ENCODE measurements at regions not wholly inside any gene's neighbourhood (a gene's known extent, or its start where the extent isn't known, plus 50 kb on each side); places are given as distances from the start of the nearest gene placed in this dataset.
"Not testable (repeated sequence)": the region's sequence is repeated elsewhere in the genome, so short reads cannot be mapped to it uniquely, and the experiment has no call there.

- DNase-seq, result no peak
These were observed 67.6 kb upstream of the IGSF1 start for GRCh38 chrX:131356725-131357124.

GRCh38 chrX:131359611-131360010 lies 70.5 kb upstream of the IGSF1 start:
- DNase-seq, result peak; percentile 13

DNA sequence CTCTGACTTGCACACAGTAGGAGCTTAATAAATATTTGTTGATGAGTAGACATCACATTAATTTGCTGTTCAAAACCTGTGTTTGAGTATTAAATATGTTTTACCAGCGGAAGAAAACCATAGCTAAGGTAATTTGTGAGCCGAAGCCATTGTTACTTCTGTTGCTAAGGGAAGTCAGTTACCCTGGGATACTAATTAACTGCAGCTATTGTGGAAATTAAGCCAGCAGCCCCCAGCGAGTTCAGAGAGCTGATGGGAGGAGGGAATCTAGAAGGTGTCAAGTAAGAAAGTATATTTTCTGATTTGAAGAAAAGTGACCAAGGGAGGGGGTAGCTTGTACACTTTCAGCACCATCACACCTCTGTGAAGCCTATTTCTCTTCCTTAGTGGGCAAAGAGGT lies 76.7 kb upstream of the IGSF1 start:
- DNase-seq, result peak; percentile 1

GRCh38 chrX:131366407-131366806 lies 77.3 kb upstream of the IGSF1 start:
- DNase-seq, result peak; percentile 7

GRCh38 chrX:131388293-131388692 lies 99.2 kb upstream of the IGSF1 start:
- DNase-seq, result no peak

DNA sequence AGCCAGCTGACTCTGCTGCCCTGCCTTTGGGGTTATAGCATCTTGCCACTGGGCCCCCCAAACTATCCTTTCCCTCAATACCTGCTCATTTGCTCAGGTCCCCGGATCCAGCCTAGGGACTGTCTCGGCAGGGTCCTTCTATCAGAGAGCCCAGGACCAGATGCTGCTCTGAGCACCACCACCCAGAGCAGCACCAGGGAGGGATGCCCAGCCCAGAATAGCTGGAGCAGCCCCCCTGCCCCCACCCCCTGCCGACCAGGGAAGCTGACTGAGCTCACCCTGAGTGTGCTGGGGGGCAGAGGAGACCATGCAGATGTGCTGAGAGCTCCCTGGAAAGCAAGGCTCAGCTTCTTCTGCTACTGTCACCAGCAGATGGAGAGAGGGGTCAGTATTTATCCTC lies 103.6 kb upstream of the IGSF1 start:
- no peak for DNase-seq

DNA sequence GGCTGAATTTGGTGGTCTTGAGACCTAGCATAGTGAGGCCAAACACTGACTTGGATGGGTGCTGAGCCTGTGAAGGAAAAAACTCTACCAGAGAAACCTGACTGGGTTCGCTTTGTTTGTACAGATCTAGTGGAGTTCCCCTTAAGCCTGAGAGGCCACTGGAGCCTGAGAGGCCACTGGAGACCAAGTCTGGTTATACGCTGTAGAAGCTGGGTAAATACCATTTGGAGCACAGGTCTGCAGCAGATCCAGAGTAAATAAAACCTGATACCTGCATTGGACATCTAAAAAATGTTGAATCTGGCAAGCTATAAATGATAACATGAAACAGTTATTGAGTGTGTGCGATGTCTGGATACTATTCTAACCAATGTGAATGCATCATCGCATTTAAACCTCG lies 104.3 kb upstream of the IGSF1 start:
- no peak for DNase-seq

DNA sequence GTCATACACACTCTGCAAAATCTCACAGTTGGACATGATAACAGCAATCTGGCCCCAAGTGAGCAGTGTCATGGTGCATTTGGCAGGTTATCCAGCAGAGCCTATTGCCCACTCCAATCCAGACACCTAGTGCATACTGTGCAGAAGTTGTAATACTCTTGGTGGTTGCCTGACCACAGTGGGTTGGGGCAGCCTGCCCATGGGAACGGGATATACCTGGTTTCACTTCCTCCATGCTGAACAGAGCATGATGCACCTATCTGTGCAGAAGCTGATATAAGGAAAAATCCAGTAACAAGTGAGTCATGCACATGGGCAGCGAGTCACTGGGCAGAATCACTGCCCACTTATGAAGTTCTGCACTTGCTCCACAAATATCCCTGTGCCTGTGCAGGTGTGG lies 105.3 kb upstream of the IGSF1 start:
- DNase-seq, result no peak

DNA sequence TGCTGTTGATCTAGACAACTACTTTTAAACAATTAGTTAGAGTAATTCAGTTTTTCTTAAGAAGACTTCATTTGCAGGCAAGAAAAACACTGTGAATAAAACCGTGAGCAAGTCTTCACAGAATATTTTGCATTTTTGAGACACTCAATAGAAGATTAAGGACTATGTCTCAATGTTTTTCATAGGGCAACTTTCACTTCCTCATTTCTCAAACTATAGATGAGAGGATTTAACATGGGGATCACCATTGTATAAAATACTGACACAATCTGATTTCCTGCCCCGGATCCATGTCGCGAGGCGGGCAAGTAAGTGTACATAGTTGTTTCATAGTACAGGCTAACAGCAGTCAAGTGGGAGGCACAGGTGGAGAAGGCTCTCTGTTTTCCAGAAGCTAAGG lies 108.8 kb upstream of the IGSF1 start:
- DNase-seq, result no peak

DNA sequence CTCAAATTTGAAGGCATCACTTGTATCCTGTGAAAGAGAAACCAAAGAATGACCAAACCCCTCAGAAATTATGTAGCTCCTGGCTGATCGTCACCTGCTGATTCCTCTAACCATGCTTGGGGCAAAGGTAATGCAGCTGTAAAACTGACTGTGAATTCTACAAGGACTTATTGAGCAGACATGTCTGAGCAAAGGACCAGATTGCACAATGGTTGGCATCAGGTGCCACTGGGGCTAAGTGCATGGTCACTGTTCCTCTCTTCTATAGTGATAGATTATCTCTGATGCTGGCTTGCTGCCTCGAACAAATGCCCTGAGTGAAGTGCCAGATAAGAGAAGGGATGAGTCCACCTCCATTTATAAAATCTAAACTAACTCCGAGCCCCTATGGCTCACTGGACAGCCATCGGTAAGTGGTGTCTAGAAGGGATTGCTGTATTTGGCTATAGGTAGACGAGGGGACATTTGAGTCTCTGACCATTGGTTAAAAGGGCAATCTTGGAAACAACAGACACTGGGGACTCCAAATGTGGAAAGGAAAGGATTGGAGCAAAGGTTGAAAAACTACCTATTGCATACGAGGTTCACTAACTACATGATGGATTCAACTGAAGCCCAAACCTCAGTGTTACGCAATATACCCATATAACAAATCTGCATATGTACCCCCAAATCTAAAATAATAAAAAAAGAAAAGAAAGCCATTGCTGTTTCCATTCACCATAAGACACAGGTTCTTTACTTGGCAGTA lies 110.7 kb upstream of the IGSF1 start:
- no peak for DNase-seq

DNA sequence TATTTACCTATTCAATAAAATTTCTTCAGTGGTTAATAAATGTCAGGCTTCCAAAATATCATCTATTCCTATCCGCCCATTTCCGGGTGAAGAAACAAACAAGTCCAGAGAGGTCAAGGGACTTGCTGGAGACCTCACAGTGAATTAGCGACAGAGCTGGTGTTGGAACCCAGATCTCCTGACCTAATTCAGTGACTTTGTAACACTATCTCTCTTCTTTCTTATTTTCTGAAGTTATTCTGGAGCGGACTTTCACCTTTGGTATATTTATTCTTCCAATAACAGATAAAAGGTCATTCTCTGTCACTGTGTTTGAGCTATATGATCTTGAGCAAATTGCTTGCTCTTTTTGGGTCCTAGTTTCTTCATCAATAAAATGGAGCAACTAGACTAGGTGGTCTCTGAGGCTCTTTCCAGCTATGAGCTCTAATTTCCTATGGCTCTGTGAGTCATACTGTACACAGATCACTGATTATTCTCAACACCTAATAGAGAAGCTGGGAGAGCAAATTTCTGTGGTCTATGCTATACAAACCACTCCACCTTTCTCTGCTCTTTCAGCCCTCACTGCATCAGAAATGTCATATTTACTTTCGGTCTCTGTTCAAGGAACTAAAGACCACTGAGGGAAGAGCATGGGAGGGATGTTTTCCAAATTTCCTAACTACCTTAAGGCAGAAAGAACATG lies 113.2 kb upstream of the IGSF1 start:
- no peak for DNase-seq

DNA sequence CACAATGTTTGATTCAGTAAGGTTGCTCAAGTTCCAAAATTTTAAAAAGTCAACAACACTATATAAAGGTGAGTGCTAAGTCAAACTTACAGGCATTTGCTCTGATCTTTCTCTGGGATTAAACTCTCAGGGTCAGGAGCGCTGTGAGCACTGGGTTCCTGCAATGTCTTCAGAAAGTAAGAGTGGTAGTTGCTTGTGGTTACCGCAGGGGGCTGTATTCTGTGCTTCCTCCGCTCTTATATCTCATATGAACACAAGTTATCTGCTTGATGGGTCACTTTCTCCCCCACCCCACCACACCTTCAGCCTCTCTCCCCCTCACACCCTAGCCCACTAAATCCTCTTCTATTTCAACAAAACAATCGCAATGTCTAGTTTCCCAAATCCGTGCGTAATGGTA lies 116.4 kb upstream of the IGSF1 start:
- DNase-seq, result no peak

DNA sequence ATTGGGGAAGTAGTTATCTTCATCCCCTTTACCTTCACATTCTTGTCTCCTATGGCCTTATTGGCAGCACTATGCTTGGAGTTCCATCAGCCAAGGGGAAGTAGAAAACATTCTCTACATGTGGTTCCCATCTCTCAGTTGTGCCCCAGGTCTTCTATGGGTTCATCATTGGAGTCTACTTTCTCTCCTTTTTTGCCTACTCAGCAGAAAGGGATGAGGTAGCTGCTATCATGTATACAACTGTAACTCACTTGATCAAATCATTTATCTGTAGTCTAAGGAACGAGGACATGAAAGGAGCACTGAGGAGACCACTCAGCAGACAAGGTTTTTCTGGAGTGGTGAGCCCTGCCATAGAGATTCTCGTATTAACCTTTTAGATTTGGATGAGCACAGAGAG lies 119.0 kb upstream of the OR13H1 start:
- no peak for DNase-seq

DNA sequence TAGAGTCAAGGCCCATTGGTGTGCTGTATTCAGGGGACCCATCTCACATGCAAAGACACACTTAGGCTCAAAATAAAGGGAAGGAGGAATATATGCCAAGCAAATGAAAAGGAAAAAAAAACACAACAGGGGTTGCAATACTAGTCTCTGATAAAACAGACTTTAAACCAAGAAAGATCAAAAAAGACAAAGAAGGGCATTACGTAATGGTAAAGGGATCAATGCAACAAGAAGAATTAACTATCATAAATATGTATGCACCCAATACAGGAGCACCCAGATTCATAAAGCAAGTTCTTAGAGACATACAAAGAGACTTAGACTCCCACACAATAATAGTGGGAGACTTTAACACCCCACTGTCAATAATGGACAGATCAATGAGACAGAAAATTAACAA lies 113.4 kb upstream of the OR13H1 start:
- DNase-seq, result not testable (repeated sequence)

- no peak for DNase-seq
These were observed 102.8 kb upstream of the OR13H1 start for GRCh38 chrX:131441033-131441432.

DNA sequence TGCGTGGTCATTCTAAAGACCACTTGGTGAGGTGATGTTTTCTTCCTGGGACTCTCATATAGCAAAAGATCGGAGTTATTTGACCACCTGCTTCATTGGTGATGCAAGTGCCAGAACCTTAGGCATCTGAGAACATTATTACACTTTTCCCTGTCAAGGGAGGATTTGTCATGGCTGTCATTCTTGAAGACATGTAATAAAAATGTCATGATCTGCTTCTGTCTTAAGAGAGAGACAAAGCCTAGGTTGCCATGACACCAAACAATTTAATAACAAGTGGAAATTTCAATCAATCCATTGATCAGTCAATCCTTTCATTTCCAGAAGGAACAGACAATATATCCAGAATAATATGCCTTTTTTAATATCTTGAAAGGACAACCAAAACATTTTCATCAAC lies 97.9 kb upstream of the OR13H1 start:
- DNase-seq, result no peak

DNA sequence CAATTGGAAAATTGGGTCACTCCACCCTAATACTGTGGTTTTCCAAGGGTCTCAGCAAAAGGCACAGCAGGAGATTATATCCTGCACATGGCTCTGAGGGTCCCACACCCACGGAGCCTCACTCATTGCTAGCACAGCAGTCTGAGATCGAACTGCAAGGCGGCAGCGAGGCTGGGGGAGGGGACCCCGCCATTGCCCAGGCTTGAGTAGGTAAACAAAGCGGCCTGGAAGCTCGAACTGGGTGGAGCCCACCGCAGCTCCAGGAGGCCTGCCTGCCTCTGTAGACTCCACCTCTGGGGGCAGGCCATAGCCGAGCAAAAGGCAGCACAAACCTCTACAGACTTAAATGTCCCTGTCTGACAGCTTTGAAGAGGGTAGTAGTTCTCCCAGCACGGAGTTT lies 82.0 kb upstream of the OR13H1 start:
- not testable (repeated sequence) for DNase-seq

GRCh38 chrX:131473809-131474208 lies 70.1 kb upstream of the OR13H1 start:
- DNase-seq, result not testable (repeated sequence)

DNA sequence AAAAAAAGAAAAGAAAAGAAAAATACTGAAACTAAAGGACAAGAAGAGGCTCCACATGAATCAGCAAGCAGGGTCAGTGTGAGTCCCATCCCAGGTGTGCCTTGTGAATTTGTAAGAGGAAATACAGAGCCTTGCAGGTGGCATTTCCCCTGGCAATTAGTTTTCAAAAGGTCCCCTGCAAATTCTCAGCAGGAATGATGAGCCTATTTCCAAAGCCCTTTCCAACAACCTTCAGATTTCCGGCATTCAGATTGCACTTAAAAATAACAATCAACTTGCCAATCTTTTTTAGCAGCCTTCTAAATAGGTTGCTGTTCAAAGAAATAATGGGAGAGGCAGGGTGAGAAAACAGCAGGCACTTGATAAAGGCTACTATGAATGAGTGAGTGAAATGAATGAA lies 66.4 kb upstream of the OR13H1 start:
- no peak for DNase-seq
